HCT116 (cell line): ENCODE measurements at regions not wholly inside any gene's neighbourhood (a gene's known extent, or its start where the extent isn't known, plus 50 kb on each side); places are given as distances from the start of the nearest gene placed in this dataset.

ENCODE experiments used
- ATAC-seq: fragments of 200-7000 bp; cut with Tn5 transposase; 2 replicates; pipeline ENCODE4 v1.9.1; 2020; ENCODE audit warnings: mild to moderate bottlenecking, moderate library complexity
- BruUV-seq: library from RNA; stranded (reverse); fragments of 400-500 nt; replicated peaks from 2 replicates; lab custom pipeline; 2021; lab: Mats Ljungman, UMichigan
- CTCF ChIA-PET: fragments of 300-600 bp; sonication (Branson Sonifier 250); formaldehyde crosslinking; loops from one replicate; lab custom pipeline; 2021; ENCODE audit warnings: antibody characterized with exemption; lab: Charles Lee
- POLR2A ChIA-PET: fragments of 300-600, 350-600 bp; sonication (Branson Sonifier 250); formaldehyde crosslinking; loops from one replicate; lab custom pipeline; 2021; ENCODE audit warnings: antibody characterized with exemption; lab: Charles Lee
- RAD21 ChIA-PET, 2 experiments: fragments of 300-600 bp; sonication (Branson Sonifier 250); formaldehyde crosslinking; loops; one replicate each; lab custom pipeline; 2023; ENCODE audit warnings: low total read pairs in 2 of 2; ENCODE audit not compliant: uncharacterized antibody in 2 of 2, unreplicated experiment in 2 of 2, low non-redundant PET in 1 of 2; lab: Charles Lee
- DNase-seq: peaks from one replicate; pipeline ENCODE4 v3.0.0-alpha.2; 2010; ENCODE audit warnings: low read depth, low spot score
- H2AFZ ChIP-seq: fragments of 200-600 bp; shearing (Covaris generic), sonication (generic); 2 replicates; pipeline ENCODE4 v1.6.1; 2017; ENCODE audit warnings: low read depth, mixed run types, mixed read lengths, antibody characterized with exemption, low read length; ENCODE audit not compliant: poor library complexity, severe bottlenecking
- H3K27ac ChIP-seq: 2 replicates; pipeline ENCODE4 v1.5.1; 2012; ENCODE audit warnings: low read depth, low read length
- H3K27me3 ChIP-seq: fragments of 200-600 bp; sonication (generic); 2 replicates; pipeline ENCODE4 v1.6.1; 2016; ENCODE audit warnings: mixed run types, low read length, mixed read lengths; ENCODE audit not compliant: insufficient read depth
- H3K36me3 ChIP-seq, 2 experiments: fragments of 200-500 bp in 1 of 2; fragments of 200-600 bp in 1 of 2; sonication (Bioruptor generic) in 1 of 2; sonication (generic) in 1 of 2; 2 replicates each; pipeline versions ENCODE4 v1.5.1 to v1.6.1; 2014 to 2016; ENCODE audit warnings: low read length in 2 of 2, inconsistent platforms in 1 of 2, mixed read lengths in 1 of 2, mixed run types in 1 of 2; ENCODE audit not compliant: insufficient read depth in 2 of 2, control insufficient read depth in 1 of 2
- H3K4me1 ChIP-seq, 2 experiments: fragments of 200-600 bp in 1 of 2; sonication (generic) in 1 of 2; 2 replicates each; pipeline versions ENCODE4 v1.5.1 to v1.6.1; 2012 to 2017; ENCODE audit warnings: low read length in 2 of 2, inconsistent platforms in 1 of 2, mild to moderate bottlenecking in 1 of 2, mixed read lengths in 1 of 2, mixed run types in 1 of 2, moderate library complexity in 1 of 2; ENCODE audit not compliant: insufficient read depth in 2 of 2, control insufficient read depth in 1 of 2
- H3K4me2 ChIP-seq: fragments of 200-600 bp; sonication (generic); 2 replicates; pipeline ENCODE4 v1.6.1; 2017; ENCODE audit warnings: mixed run types, low read length, mixed read lengths
- H3K4me3 ChIP-seq, 2 experiments: fragments of 200-600 bp in 1 of 2; sonication (generic) in 1 of 2; replicated peaks in 1 of 2; 2 replicates each; pipeline ENCODE4 v1.5.1; 2011 to 2016; ENCODE audit warnings: low read length in 2 of 2, control low read depth in 1 of 2, low read depth in 1 of 2, mild to moderate bottlenecking in 1 of 2, mixed read lengths in 1 of 2, mixed run types in 1 of 2
- H3K79me2 ChIP-seq: fragments of 200-600 bp; sonication (generic); 2 replicates; pipeline ENCODE4 v1.6.1; 2017; ENCODE audit warnings: mild to moderate bottlenecking, mixed run types, low read length, moderate library complexity, mixed read lengths; ENCODE audit not compliant: insufficient read depth
- H3K9ac ChIP-seq: fragments of 200-600 bp; sonication (generic); 2 replicates; pipeline ENCODE4 v1.6.1; 2016; ENCODE audit warnings: low read length, mixed read lengths
- H3K9me2 ChIP-seq: fragments of 200-600 bp; sonication (generic), shearing (Covaris generic); 2 replicates; pipeline ENCODE4 v1.6.1; 2017; ENCODE audit warnings: mixed run types, mild to moderate bottlenecking, moderate library complexity; ENCODE audit not compliant: insufficient read depth
- H3K9me3 ChIP-seq, 2 experiments: fragments of 200-500 bp in 1 of 2; fragments of 200-600 bp in 1 of 2; sonication (Bioruptor generic) in 1 of 2; sonication (generic) in 1 of 2; 2 replicates each; pipeline ENCODE4 v1.6.1; 2014 to 2017; ENCODE audit warnings: low read length in 2 of 2, mixed read lengths in 2 of 2, inconsistent platforms in 1 of 2, low read depth in 1 of 2, mild to moderate bottlenecking in 1 of 2, mixed run types in 1 of 2, moderate library complexity in 1 of 2; ENCODE audit not compliant: control insufficient read depth in 1 of 2, insufficient read depth in 1 of 2
- H4K20me1 ChIP-seq: fragments of 200-600 bp; sonication (generic), shearing (Covaris generic); 2 replicates; pipeline ENCODE4 v1.6.1; 2017; ENCODE audit warnings: mixed run types, mild to moderate bottlenecking, moderate library complexity; ENCODE audit not compliant: insufficient read depth
- ATF3 ChIP-seq: IDR thresholded peaks from 2 replicates; pipeline ENCODE4 v1.6.1; 2012
- CBX3 ChIP-seq: IDR thresholded peaks from 2 replicates; pipeline ENCODE4 v1.6.1; 2012; ENCODE audit warnings: low read depth
- CEBPB ChIP-seq: IDR thresholded peaks from 2 replicates; pipeline ENCODE4 v1.6.1; 2012; ENCODE audit warnings: low read depth
- CTCF ChIP-seq, 3 experiments: fragments of 200-600 bp in 1 of 3; sonication (generic) in 1 of 3; IDR thresholded peaks in 2 of 3; conservative IDR thresholded peaks in 1 of 3; 2 replicates each; pipeline ENCODE4 v1.5.1; 2012 to 2017; ENCODE audit warnings: low read depth in 2 of 3, low read length in 2 of 3, antibody characterized with exemption in 1 of 3, borderline replicate concordance in 1 of 3, control low read depth in 1 of 3, mild to moderate bottlenecking in 1 of 3, mixed read lengths in 1 of 3, mixed run types in 1 of 3, moderate library complexity in 1 of 3; ENCODE audit not compliant: insufficient read depth in 1 of 3
- EGR1 ChIP-seq: IDR thresholded peaks from 2 replicates; pipeline ENCODE4 v1.6.1; 2012; ENCODE audit warnings: low read depth
- ELF1 ChIP-seq: IDR thresholded peaks from 2 replicates; pipeline ENCODE4 v1.6.1; 2012; ENCODE audit warnings: low read depth, borderline replicate concordance
- EZH2 ChIP-seq: fragments of 200-600 bp; sonication (generic); IDR thresholded peaks from 2 replicates; pipeline ENCODE4 v1.6.1; 2017; ENCODE audit warnings: antibody characterized with exemption, mixed run types
- EZH2phosphoT487 ChIP-seq: fragments of 200-600 bp; IDR thresholded peaks from 2 replicates; pipeline ENCODE4 v1.6.1; 2018; ENCODE audit warnings: antibody characterized with exemption, borderline replicate concordance
- FOSL1 ChIP-seq: IDR thresholded peaks from 2 replicates; pipeline ENCODE4 v1.6.1; 2012; ENCODE audit warnings: low read depth
- MAX ChIP-seq: IDR thresholded peaks from 2 replicates; pipeline ENCODE4 v1.6.1; 2012
- POLR2A ChIP-seq: IDR thresholded peaks from 2 replicates; pipeline ENCODE4 v1.7.0; 2011; ENCODE audit warnings: borderline replicate concordance; ENCODE audit not compliant: insufficient read depth, insufficient read length; ENCODE audit errors: extremely low read depth
- POLR2AphosphoS5 ChIP-seq: IDR thresholded peaks from 2 replicates; pipeline ENCODE4 v1.6.1; 2011; ENCODE audit warnings: mild to moderate bottlenecking, low read depth, low read length, moderate library complexity
- RAD21 ChIP-seq: IDR thresholded peaks from 2 replicates; pipeline ENCODE4 v1.6.1; 2012; ENCODE audit warnings: low read depth, mild to moderate bottlenecking
- REST ChIP-seq: IDR thresholded peaks from 2 replicates; pipeline ENCODE4 v1.6.1; 2012; ENCODE audit warnings: low read depth
- SIN3A ChIP-seq: IDR thresholded peaks from 2 replicates; pipeline ENCODE4 v1.6.1; 2012; ENCODE audit warnings: low read depth
- SP1 ChIP-seq: IDR thresholded peaks from 2 replicates; pipeline ENCODE4 v1.6.1; 2012; ENCODE audit warnings: low read depth
- SRF ChIP-seq: IDR thresholded peaks from 2 replicates; pipeline ENCODE4 v1.6.1; 2012; ENCODE audit warnings: low read depth
- TCF7L2 ChIP-seq: IDR thresholded peaks from 2 replicates; pipeline ENCODE4 v1.7.0; 2011; ENCODE audit warnings: borderline replicate concordance, inconsistent platforms; ENCODE audit not compliant: insufficient read depth, insufficient read length; ENCODE audit errors: extremely low read depth
- ZFX ChIP-seq: fragments of 450-650 bp; IDR thresholded peaks from 2 replicates; pipeline ENCODE4 v1.6.1; 2017
- ZNF274 ChIP-seq: fragments of 200-500 bp; sonication (Bioruptor generic); IDR thresholded peaks from 2 replicates; pipeline ENCODE4 v1.6.1; 2014; ENCODE audit warnings: mild to moderate bottlenecking, low read depth, low read length, inconsistent platforms
- intact Hi-C: fragments of 100-400 bp; cut with micrococcal nuclease; formaldehyde crosslinking; loops from 2 replicates; pipeline ENCODE4 v1.10.0; 2022

- TF ChIP-seq CTCF (IDR thresholded peaks at IDR 0.05 in 2 of 3, conservative IDR thresholded peaks at IDR 0.05 in 1 of 3; ENCODE audit: borderline replicate concordance in 1 of 3, insufficient read depth in 1 of 3, low read depth in 2 of 3, low read length in 2 of 3) (no peak), EGR1 (no peak), EZH2 (no peak), POLR2A (no peak), MAX (no peak), FOSL1 (no peak), SRF (no peak), POLR2AphosphoS5 (no peak), EZH2phosphoT487 (no peak)
Measured at GRCh38 chr10:123507298-123507697, 158.9 kb upstream of the GPR26 start (continued).

- Histone ChIP-seq H3K4me3 (no peak overlapping the region), H3K9ac (no peak overlapping the region), H3K9me2 (no peaks in the 10 kb centered on the region), H3K4me2 (no peak overlapping the region), H3K9me3 (no peaks in the 10 kb centered on the region), H3K36me3 (no peaks in the 10 kb centered on the region), H3K27ac (no peak overlapping the region), H4K20me1 (no peaks in the 10 kb centered on the region), H3K4me1 (no peaks in the 10 kb centered on the region), H3K27me3 (no peaks in the 10 kb centered on the region), H2AFZ (no peak overlapping the region), H3K79me2 (no peaks in the 10 kb centered on the region)
- no peak for ATAC-seq
- no peak for DNase-seq
- TF ChIP-seq ELF1 (no peak), RAD21 (no peak), TCF7L2 (no peak), POLR2AphosphoS5 (no peak), ZFX (no peak), ATF3 (no peak), SIN3A (no peak), SRF (no peak), FOSL1 (no peak), SP1 (no peak), ZNF274 (no peak), EGR1 (no peak), POLR2A (no peak), EZH2 (no peak), REST (no peak), CEBPB (no peak), CBX3 (no peak)
- intact Hi-C loops = no loop called here
- CTCF ChIA-PET = no interaction called here
- POLR2A ChIA-PET = no interaction called here
- RAD21 ChIA-PET = no interaction called here
- BruUV-seq = no TSS peak
Measured at GRCh38 chr10:123509338-123509737, 156.8 kb upstream of the GPR26 start.
